SKM-1 treated with dmso at 0.1 percent for 144 hours (cell line): ENCODE measurements at regions not wholly inside any gene's neighbourhood (a gene's known extent, or its start where the extent isn't known, plus 50 kb on each side); places are given as distances from the start of the nearest gene placed in this dataset.

Experiments
- DNase-seq: peaks from one replicate; lab custom pipeline; 2025; ENCODE audit not compliant: unreplicated experiment; lab: John Stamatoyannopoulos, UW

DNA sequence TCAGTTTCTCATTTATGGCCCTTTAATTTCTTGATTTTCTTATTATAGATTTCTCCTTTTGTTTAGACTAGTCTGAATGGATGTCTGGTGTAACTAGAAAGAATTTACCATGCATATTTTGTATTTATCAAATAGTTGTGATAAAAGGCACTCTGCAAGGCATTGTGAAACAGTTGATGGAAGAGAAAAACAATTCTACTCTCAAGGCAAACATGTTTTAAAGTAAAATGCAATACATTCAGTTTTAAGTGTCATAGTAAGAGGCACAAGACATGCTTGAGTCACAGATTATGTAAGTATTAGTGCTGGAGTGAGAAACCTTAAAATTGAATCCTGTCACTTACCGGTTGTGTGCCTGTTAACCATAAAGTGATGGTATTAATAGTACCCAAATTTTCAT, 283.3 kb upstream of the DKK2 start:
- DNase-seq = no peak

DNA sequence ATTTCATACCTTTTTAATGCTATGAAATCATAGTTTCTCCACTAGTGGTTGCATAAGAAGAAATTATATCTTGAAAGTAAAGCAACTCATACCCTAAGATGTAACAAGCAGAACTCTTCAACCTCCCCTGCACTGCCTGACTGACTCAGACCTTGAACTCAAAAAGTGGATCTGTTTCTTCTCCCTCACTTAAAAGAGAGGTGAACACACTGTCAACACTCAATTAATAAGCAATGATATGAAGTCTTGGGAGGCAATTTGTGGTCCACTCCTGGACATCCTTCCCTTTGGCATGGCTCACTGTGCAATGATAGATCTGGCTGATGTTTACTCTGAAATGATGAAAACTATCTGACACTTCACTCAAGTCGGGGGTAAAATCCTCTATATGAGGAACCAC, 282.0 kb upstream of the DKK2 start:
- DNase-seq = no peak

DNA sequence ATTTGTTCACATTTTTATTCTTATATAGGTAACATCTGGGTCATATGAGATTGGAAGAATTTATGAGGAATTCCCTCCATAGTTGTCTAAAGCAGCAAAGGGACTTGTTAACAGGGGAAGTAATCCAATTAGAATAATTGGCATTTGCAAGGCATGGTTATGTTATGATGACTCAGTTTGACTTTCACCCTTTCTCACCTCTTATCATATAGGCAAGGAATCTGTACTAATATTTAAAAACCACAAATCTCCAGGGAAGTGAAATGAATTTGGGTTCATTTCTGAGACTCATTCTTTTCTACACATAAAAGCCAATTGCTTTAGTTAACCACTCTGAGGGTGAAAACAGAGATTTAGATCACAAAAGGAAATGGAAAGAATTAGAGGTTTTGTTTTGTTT, 281.5 kb upstream of the DKK2 start:
- no peak for DNase-seq

DNA sequence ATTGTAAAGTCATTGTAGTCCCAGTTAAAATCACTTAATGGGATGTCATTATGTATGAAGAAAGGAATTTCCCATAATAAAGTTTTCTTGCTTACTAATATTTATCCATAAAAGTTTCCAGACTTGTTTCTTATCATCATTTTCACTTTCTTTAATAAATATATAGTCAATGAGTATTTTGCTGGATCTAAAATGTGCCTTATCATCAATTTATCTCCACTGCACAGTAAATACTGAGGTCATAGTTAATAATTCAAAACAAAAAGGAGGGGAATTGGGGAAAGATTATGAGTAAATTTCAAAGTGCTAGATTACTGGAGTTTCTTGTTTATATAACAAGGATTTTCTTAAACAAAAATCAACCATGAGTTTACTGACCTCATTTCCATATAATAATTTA, 279.5 kb upstream of the DKK2 start:
- no peak for DNase-seq

DNA sequence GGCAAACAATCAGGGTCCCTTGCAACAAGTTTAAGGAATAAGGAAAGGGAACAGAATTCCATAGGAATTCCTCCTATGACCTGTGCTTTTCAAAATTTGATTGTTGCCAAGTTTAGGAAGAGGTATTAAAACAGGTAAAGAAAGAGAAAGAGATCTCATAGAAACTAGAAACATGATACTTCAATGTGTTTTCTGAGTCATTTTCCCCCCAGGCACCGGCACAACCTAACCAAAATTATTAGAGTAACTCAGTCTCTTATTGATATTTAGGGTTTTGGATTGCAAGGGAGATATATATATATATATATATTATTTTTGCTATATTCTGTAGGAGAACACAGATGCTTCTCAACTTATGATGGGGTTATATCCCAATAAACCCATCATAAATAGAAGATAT, 278.0 kb upstream of the DKK2 start:
- DNase-seq = no peak

DNA sequence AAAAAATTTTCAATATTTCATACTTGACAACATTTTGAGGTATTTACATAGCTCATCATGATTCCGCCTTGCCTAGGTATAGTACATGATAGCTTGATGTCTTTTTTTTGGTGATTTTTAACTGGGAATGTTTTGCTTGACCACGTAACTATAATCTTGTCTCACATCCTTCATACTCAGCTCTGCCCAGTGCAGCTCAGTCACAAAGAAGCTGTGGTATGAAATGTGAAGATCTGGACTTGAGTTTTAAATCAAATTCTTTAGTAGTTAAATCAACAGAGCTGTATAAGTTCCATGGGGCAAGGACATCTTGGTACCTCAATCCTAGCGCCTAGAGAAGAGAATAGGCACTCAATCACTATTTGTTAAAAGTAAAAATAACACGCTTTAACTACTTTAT, 276.3 kb upstream of the DKK2 start:
- DNase-seq = no peak

DNA sequence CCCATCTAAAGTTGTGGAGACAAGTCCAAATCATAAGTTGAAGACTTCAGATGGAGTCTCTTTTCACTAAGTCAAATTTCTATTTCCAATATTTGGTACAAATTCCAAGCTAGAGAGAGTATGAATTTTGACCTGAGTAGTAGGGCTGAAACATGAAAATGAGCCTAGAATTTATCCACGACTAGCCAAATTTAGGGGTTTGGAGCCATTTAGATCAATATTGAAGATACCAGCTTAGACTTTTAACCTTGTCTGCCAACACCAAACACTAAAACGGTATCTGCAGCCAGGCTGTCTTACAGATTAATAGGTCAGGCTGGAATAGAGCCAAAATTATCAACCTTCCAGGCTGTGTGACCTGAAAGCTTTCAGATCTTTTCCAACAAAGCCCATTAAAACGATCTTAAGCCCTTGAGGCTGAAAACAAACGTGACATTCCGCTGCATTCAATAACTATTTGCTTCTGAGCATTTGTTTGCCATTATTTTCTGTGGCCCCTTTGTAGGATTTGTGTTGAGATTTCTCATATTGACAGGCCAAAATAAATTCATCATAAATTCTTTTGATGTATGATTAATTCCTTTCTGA, 268.7 kb upstream of the DKK2 start:
- DNase-seq = no peak

DNA sequence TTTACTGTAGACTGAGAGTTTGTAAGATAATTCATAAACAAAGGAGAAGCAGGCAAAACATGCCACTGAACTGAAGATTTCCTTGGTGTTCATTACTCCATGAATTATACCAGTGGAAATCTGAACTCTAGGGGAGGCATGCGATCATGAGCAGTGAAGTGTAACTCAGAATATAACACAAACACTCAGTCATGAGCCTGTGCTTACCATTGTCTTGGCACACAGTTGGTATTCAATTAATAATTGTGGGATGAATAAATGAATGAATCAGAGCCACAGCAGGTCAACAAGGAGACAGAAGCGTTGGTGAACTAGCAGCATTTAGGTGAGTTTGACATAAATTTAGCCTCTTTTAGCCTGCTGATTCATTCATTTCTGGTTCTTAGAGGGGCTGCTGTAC, 263.5 kb upstream of the DKK2 start:
- DNase-seq = no peak

DNA sequence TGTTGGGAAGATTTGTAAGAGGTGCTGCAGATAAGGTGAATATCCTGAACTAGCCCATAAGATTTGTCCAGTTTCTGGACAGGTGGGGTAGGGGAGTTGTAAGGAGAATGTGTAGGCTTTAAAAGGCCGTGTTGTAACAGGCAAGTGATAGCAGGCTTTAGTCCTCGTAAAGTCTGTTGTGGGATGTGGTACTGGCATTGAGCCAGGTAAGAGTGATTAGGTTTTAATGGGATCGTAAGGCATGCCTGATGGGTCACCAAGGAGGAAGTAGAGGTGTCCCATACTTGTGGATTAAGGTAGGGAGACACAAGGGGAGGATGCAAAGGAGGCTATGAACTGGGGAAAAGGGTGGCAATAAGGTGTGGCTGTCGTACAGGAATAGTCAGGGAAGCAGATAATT, 256.9 kb upstream of the DKK2 start:
- DNase-seq = no peak

DNA sequence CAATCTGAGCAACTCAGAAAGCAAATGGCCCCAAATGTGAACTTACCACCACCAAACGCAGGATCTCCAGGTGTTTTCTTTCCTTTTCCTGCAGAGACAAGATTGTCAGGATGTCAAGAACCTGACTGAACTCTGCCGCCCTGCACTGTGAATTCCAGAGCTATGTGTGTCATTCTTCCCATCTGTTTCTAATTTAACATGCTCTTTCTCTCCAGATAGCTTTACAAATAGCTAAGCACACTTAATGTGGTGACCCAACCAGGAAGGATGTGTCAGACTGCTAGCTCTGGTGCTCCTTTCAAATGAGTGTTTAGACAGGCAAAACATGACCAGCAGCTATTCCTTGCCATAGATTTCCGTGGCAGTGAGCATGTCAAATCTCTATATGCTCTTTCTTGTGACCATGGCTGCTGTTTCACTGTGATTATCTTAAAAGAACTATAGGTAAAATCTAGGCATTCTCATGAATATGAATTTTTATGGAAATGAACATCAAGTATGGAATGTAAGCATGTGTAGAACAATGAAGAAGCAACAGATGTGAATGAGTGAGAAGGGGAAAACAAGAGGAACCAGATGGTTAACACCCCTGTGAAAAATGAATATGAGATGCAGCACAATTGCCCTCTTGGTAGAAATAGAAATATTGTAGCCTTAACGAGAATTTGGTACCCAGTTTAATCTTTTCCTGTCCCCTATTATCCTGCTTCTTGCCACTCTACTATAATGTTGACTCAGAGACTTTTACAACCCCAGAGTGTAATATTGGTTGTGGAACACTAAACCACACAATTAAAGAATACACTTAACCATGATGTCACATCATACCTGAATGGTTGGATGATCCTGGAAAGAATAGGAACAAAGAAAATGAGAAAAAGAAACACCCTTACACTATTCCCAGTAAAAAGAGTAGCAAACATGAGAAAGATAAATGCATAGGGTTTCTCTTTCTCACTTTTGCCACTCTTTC, 247.8 kb upstream of the DKK2 start:
- no peak for DNase-seq

DNA sequence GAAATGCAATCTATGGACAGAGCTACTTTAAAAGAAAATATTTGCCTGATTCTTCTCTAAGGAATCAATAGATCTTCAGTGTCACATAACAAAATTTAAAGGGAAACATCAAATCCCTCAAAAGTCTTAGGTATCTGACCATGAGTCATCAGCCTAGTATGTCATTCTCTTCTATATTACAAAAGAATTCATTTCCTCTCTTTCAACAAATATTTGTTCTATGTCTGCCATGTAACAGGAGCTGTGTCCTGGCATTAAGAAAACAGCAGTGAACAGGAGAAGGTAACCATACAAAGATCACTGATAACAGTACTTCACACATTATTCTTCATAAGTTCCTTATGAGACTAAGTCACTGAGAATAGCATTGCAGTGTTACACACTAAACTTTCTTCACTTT, 243.6 kb upstream of the DKK2 start:
- DNase-seq = no peak

DNA sequence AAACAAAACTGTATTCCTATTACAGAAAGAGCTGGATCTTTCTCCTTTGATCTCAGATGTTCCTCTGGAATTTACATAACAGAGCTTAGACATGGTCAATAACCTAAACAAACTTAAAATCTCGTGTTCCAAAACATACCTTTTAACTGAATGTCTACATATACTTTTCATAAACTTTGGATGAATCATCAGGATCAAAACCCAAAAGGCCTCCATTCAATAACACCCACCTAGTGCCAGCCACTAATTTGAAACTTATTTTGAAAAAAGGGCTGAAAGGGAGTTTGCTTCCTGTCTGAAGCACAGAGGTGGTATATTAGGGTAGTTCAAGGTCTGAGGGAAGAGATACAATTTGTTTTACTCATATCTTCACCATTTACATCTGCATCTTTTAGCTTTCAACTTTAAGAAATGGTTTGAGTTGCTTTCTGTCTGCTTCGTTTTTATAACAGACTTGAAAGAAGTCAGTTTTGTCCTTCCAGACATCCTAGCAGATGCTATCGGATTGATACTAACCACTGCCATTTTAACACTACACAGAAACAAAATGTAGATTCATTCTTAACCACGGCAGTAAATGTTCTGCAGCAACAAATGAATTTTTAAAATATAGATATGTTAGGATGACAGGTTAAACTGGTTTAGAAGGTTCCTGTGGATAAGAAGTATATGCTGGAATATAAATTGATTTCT, 242.8 kb upstream of the DKK2 start:
- DNase-seq = no peak

DNA sequence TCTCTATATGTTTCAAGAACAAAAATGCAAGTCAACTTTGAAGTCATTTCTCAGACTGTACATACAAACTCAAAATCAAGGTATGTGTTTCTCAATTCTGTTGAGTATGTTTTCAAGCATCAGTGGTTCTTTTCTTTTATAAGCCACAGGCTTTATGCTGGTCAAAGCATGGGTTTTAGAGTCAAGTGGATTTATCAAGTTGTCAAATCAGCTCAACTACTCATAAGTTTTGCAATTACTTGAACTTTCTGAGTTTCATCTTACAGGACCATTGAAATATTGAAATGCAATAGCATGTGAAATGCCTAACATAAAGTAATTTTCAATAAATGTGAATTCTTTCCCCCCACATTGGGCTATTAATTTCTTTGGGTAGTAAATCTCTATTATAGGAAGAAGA, 239.9 kb upstream of the DKK2 start:
- DNase-seq = no peak

DNA sequence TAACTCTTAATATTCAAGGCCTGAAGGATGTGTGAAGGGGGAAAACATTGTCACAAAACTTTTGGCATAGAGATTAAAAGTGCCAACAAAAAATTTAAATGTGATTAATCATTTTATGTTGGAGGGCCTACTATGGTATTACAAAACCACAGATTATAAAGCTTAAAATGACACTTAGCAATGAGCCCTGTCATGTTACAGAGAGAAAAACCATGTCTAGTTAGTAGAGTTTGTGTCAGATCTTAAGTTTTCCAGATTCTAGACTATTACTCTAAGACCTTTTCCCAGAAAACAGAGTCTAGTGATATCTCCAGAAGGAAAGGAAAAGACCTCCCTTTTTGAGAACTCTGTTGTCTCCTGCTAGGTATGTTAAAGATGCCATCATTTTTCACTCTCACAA, 239.1 kb upstream of the DKK2 start:
- no peak for DNase-seq

DNA sequence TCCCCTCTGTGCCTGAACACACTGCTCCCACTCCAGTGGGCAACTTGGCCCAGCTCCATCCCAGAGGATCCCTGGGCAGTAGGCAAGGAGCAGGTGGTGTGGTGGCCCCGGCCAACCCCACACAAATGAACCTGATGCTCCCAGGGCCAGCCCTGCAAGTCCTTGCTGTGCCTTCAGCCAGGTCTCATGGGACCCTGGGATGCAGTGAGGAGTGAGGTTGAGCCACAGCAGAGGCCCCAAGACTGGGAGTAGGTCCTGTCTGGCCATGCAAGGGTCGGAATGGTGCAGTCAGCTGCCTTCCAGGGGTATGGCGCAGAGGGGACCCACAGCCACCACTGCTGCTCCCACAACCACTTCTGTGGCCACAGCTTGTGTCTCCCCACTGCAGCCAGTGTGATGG, 234.5 kb upstream of the DKK2 start:
- DNase-seq = no peak

DNA sequence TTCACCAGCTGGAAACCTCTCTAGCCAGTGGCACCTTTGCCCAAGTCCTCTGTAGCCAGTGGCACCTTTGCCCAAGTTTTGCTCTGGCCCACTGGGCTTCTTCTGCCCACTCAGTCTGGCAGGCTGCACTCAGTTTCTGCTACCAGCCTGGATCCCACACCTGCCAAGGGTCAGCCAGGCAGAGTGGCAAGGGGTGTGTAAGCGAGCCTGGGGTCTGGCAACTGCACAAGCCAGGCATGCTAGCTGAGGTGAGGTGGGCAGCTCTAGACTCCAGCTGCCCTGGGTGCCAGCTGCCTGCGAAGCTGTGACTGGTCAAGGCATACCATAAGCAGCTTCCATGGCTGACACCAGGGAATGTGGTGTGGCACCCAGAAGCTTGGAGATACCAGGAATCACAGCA, 233.1 kb upstream of the DKK2 start:
- DNase-seq = no peak

DNA sequence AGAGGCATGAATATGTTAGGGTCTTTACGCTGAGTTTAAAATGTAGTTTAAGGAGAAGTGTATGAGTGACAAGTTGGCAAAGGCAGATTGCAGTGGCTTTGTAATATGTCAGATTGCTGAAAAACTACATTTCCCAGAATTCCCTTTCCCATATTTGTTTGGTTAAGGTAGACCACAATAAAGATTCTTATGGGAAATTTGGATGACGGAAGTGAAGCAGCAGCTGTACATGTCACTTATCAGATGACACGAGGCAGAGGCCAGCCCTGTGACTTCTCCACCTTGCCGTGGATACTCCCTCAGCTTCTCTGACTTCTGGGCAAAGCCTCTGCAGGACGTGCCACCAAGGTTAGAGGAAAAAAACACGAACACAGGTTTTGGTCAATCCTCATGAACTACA, 229.7 kb upstream of the DKK2 start:
- DNase-seq = no peak

DNA sequence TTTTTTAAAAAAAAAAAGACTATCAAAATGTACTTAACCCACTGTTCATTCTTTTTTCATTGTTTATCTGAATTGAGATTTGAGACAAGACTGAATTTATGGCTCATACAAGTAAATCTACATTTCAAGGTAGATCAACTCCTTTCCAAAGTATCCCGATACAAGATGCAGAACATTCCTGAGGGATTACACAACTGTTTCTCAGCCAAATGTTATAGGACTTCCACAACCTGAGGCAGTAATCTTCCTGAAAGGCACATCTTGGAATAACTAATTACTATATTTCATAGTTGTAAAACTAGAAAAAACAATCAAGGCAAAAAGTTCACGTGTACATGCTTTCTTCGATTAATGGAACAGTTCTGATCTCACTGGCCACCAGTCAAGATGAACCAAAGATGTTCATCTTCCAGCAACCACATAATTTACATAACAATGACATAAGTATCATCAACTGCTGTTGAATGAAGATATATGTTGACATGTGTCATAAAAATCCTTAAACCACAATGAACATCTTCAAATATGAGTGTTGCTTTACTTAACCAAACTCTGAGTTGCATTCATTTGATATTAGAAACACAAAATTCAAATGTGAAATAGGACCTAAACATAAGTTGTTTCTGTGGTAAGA, 225.2 kb upstream of the DKK2 start:
- DNase-seq = no peak

DNA sequence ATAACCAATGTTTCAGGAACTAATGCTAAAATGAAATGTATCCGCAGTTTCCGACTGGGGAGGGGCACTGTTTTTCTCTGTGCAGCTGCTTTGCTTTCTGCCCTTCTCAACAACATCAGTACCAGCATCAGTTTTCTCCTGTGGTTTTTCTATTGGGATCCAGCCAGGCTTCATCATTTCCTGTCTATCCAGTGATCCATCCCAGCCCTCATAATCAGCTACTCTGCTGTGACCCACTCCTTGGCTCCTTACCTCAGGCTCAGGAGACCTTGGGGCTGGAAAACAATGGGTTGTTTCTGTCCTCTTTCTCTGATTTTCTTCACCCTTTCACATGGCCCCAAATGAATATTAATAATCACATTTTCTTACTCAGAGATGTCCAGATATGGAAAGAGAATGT, 222.2 kb upstream of the DKK2 start:
- no peak for DNase-seq

DNA sequence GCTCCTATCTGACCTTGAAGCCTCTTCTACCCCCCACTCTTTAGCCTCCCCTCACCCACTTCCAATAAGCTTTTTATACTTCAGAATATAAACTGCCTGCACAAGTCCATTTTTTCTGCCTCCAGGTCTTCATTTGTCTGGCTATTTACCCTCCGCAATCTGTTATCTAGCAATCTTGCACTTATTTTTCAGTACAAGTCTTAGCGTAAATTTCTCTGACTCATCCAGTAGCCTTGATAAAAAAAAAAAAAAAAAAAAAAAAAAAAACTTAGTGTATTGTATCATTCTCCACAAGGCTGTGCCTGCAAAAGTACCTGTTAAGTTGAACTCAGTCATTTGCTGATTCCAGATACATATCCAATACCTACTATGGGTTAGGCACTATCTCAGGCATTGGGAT, 219.5 kb upstream of the DKK2 start:
- DNase-seq = no peak

DNA sequence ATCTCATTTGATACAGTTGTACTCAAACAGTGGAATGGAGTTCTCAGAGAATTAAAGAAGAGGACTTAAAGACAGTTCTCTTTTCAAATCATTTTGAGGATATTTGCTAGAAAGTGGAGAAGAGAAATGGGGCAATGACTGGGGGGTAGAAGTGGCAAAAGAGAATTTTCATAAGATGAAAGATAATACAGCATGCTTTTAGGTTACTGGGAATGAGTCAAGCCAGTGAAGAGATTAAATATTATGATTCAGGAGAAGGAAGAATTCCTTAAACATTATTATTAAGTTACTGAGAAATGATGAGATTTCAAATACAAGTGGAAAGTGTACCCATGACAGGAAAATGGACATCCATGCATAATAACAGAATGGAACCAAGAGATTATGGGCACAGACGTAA, 219.0 kb upstream of the DKK2 start:
- no peak for DNase-seq

DNA sequence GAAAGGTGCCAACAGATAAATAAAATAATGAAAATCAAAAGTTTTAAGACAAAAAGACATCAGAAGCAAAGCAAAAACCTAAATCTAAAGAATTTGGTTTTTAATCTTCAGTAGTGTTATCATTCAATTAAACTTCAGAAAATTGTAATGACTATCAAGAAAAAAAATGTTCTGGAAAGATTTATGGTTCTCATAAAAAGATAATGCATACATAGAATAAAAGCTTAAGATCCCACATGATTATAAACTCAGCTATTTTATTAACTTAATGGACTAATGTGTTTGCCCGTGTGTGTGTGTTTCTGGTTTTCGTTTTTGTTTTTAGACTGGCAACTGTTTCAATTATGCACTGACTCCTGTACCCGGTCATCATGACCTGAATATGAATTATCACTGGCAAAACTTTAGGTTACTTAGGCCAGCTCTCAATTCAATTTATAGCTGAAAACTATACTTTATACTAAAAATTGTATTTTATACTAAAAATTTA, 217.5 kb upstream of the DKK2 start:
- no peak for DNase-seq
